Stomach (tissue), 8 donors: ENCODE measurements at regions not wholly inside any gene's neighbourhood (a gene's known extent, or its start where the extent isn't known, plus 50 kb on each side); places are given as distances from the start of the nearest gene placed in this dataset.

Experiments used
- DNase-seq, 2 donors: peaks; one replicate each; pipeline versions ENCODE4 v3.0.0 to v3.0.0-alpha.2; 2013 to 2019
- H3K27ac ChIP-seq, 5 donors: fragments of 200-600 bp in 4 of 5; sonication (generic) in 4 of 5; one replicate each; pipeline ENCODE4 v1.5.1; 2013 to 2019; ENCODE audit warnings: mild to moderate bottlenecking in 1 of 5, moderate library complexity in 1 of 5
- H3K27me3 ChIP-seq, 3 donors: fragments of 200-600 bp; sonication (generic); one replicate each; pipeline ENCODE4 v1.5.1; 2017 to 2019; ENCODE audit warnings: mixed run types in 1 of 3
- H3K36me3 ChIP-seq, 4 donors: fragments of 200-600 bp; sonication (generic); 1 replicate in 3 of 4; 2 replicates in 1 of 4; pipeline ENCODE4 v1.5.1; 2016 to 2019
- H3K4me1 ChIP-seq, 4 donors: fragments of 200-600 bp; sonication (generic); one replicate each; pipeline ENCODE4 v1.5.1; 2016 to 2019
- H3K4me3 ChIP-seq, 4 donors: fragments of 200-600 bp; sonication (generic) in 3 of 4; one replicate each; pipeline ENCODE4 v1.5.1; 2016 to 2019; ENCODE audit warnings: mild to moderate bottlenecking in 1 of 4
- H3K9me3 ChIP-seq, 4 donors: fragments of 200-600 bp; sonication (generic); one replicate each; pipeline ENCODE4 v1.5.1; 2016 to 2019
- CTCF ChIP-seq, 7 experiments: fragments of 450-650 bp in 4 of 7; fragments of 200-600 bp in 3 of 7; sonication (generic) in 3 of 7; IDR thresholded peaks; one replicate each; pipeline ENCODE4 v1.5.1; 2016 to 2019; ENCODE audit warnings: antibody characterized with exemption in 7 of 7, control low read depth in 2 of 7, mild to moderate bottlenecking in 1 of 7
- EP300 ChIP-seq: sonication (generic); formaldehyde crosslinking; IDR thresholded peaks from one replicate; pipeline ENCODE4 v1.6.1; 2017; ENCODE audit warnings: antibody characterized with exemption
- POLR2A ChIP-seq, 4 donors: fragments of 450-650 bp; IDR thresholded peaks; one replicate each; pipeline ENCODE4 v1.6.1; 2016; ENCODE audit warnings: antibody characterized with exemption in 4 of 4, control low read depth in 2 of 4, mild to moderate bottlenecking in 1 of 4, moderate library complexity in 1 of 4
- POLR2AphosphoS5 ChIP-seq, 3 donors: sonication (generic); formaldehyde crosslinking; IDR thresholded peaks; one replicate each; pipeline ENCODE4 v1.6.1; 2016; ENCODE audit warnings: antibody characterized with exemption in 3 of 3
- WGBS, 5 donors: extraction: QIAGEN DNeasy Blood & Tissue Kit in 3 of 5; methylation state at CpG; one replicate each; pipeline versions ENCODE4 v1.1.5 to v1.1.7; 2013 to 2018; 5-methylcytosine and 5-hydroxymethylcytosine counted together
- intact Hi-C: fragments of 100-400 bp; cut with DNase I; formaldehyde crosslinking; loops from one replicate; pipeline ENCODE4 v1.15.1; 2023; ENCODE audit warnings: low total_unique reads
- donor health status: healthy with polysubstance abuse.
- donor health status: Bipolar disorder and iron deficiency.
- donor health status: healthy.

- Histone ChIP-seq H3K27me3 (peaks cover 0 to 26% (median 3%) of the 10 kb centered on the region in 3 donors), H3K9me3 (no peaks in the 10 kb centered on the region), H3K4me1 (no peaks in the 10 kb centered on the region), H3K27ac (no peak overlapping the region), H3K36me3 (no peaks in the 10 kb centered on the region), H3K4me3 (no peak overlapping the region)
- DNase-seq: no peak
- WGBS, 5 donors: 84 to 92% (median 88%) methylated on average over 8 of the region's 8 CpGs
- TF ChIP-seq EP300: no peak
- TF ChIP-seq POLR2AphosphoS5 (IDR thresholded peaks at IDR 0.05): no peak
- TF ChIP-seq CTCF (IDR thresholded peaks at IDR 0.05): no peak
- no peak for TF ChIP-seq POLR2A (IDR thresholded peaks at IDR 0.05)
- intact Hi-C loops: no loop called here
These were observed 145.5 kb upstream of the AGAP1 start for GRCh38 chr2:235348329-235348728.

- intact Hi-C loops: no loop called here
- Histone ChIP-seq H3K4me3 (no peak overlapping the region), H3K9me3 (no peaks in the 10 kb centered on the region), H3K36me3 (no peaks in the 10 kb centered on the region), H3K4me1 (no peaks in the 10 kb centered on the region), H3K27me3 (peaks cover 0 to 26% (median 3%) of the 10 kb centered on the region in 3 donors), H3K27ac (no peak overlapping the region)
- TF ChIP-seq POLR2A (IDR thresholded peaks at IDR 0.05) (no peak), EP300 (no peak), CTCF (IDR thresholded peaks at IDR 0.05) (no peak), POLR2AphosphoS5 (IDR thresholded peaks at IDR 0.05) (no peak)
- no peak for DNase-seq
- WGBS, 5 donors: 83 to 91% (median 88%) methylated on average over 4 of the region's 4 CpGs
These were observed 143.6 kb upstream of the AGAP1 start for GRCh38 chr2:235350234-235350633.

GRCh38 chr2:235352541-235352940, 141.3 kb upstream of the AGAP1 start:
- intact Hi-C loops: no loop called here
- no peaks in the 10 kb centered on the region for H3K9me3 ChIP-seq
- no peak for DNase-seq
- H3K36me3 ChIP-seq: no peaks in the 10 kb centered on the region
- H3K4me3 ChIP-seq: no peak overlapping the region
- no peak overlapping the region for H3K27ac ChIP-seq
- TF ChIP-seq CTCF (IDR thresholded peaks at IDR 0.05) (no peak), POLR2AphosphoS5 (IDR thresholded peaks at IDR 0.05) (no peak), EP300 (no peak), POLR2A (IDR thresholded peaks at IDR 0.05) (no peak)
- 50 to 88% (median 78%) methylated on average over 4 of the region's 4 CpGs for WGBS, 5 donors
- H3K27me3 ChIP-seq: peaks cover 0 to 17% (median 0%) of the 10 kb centered on the region in 3 donors
- no peaks in the 10 kb centered on the region for H3K4me1 ChIP-seq

GRCh38 chr2:235357881-235358280, 136.0 kb upstream of the AGAP1 start:
- 74 to 94% (median 92%) methylated on average over 13 to 17 of the region's 17 CpGs for WGBS, 5 donors
- no peak for DNase-seq
- intact Hi-C loops: no loop called here

More at GRCh38 chr2:235357881-235358280, 136.0 kb upstream of the AGAP1 start:
- Histone ChIP-seq H3K9me3 (no peaks in the 10 kb centered on the region), H3K36me3 (no peaks in the 10 kb centered on the region), H3K4me3 (no peak overlapping the region), H3K27ac (no peak overlapping the region), H3K4me1 (no peaks in the 10 kb centered on the region), H3K27me3 (peaks cover 0 to 8% (median 0%) of the 10 kb centered on the region in 3 donors)
- TF ChIP-seq EP300 (no peak), CTCF (IDR thresholded peaks at IDR 0.05) (no peak), POLR2AphosphoS5 (IDR thresholded peaks at IDR 0.05) (no peak), POLR2A (IDR thresholded peaks at IDR 0.05) (no peak)
